Stimulated activated CD4-positive, alpha-beta T cell treated with anti-CD3 and anti-CD28 coated beads, Interleukin-4, amount 100 ng/mL, for 1 hour (primary cell): ENCODE measurements at regions not wholly inside any gene's neighbourhood (a gene's known extent, or its start where the extent isn't known, plus 50 kb on each side); places are given as distances from the start of the nearest gene placed in this dataset.
"Not testable (repeated sequence)": the region's sequence is repeated elsewhere in the genome, so short reads cannot be mapped to it uniquely, and the experiment has no call there.

Experiments
- DNase-seq: peaks from one replicate; pipeline ENCODE4 v3.0.0-alpha.2; 2020

GRCh38 chr15:22241451-22241850 is 161.1 kb downstream of the OR4M2 start:
- no peak for DNase-seq

GRCh38 chr15:22242311-22242710 is 162.0 kb downstream of the OR4M2 start:
- DNase-seq = not testable (repeated sequence)

DNA sequence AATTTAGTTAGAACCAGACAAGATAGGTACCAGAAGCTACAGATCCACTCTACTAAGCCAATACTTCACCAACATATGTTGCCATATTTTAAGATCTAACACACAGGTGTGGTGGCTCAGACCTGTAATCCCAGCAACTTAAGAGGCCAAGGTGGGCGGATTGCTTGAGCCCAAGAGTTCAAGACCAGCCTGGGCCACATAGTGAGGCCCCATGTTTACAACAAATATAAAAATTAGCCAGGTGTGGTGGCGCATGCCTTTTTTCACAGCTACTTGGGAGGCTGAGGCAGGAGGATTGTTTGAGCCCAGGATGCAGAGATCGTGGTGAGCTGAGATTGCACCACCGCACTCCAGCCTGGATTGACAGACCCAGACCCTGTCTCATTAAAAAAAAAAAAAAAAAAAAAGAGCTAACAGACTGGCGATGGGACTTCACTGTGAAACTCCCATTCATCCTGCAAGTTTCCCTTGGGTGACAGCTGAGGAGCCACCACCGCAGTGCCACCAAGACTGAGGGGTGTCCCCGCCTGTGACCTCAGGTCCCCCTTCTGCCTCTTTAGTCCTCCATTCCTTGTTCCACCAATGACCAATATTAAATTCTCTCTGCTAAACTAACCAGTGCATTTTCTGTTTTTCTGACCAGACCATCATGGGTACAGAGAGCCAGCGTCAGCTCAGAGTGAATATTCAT is 163.3 kb downstream of the OR4M2 start:
- DNase-seq = no peak

GRCh38 chr15:22249511-22249910 is 169.2 kb downstream of the OR4M2 start:
- DNase-seq = not testable (repeated sequence)

DNA sequence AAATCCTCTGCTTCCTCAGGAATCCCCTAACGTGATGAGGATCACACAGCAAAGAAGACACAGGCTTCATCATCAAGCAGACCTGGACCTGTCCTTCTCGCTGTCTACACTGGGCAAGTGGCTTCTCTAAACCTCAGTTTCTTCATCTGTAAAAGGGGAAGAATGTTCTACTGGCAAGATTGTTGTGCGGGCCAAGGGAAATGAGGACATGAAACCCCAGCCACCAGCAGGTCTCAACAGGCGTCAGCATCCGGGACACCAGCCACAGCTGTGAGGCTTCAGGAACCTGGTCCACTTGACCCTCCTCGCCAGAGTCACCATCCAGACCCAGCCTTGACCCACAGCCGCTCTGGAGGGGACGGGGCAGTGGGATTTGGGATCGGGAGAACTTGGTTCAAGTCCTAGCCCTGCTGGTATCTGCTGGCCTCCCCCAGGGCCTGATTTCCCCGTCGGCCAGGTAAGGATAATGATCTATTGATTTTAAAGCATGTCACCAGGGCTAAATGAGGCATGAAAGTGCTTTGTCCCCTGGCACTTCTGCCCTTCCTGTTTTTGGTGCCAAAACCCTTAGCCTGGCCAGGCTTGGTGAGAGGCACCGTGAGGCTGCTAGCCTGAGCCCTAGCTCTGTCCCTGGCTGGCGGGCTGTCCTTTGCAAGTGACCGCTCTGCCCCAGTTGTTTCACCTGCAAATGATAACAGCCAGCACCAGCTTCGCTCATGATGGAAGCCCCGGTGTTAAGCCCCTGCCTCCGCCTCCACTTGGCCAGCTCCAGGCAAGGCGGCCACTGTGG is 170.4 kb downstream of the OR4M2 start:
- not testable (repeated sequence) for DNase-seq

DNA sequence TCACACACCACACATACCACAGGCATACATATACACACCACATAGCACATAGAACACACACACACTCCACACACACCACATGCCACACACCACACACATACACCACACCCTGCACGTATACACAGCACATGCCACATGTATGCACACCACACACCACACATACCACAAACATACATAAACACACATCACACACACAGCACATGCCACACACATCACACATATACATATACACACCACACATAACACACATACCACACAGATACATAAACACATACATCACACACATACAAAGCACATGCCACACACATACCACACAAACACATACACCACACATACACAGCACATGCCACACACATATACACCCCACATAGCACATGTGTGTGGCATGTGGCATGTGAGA is 171.1 kb downstream of the OR4M2 start:
- DNase-seq = no peak

- not testable (repeated sequence) for DNase-seq
These were observed 171.7 kb downstream of the OR4M2 start for GRCh38 chr15:22252047-22252446.

DNA sequence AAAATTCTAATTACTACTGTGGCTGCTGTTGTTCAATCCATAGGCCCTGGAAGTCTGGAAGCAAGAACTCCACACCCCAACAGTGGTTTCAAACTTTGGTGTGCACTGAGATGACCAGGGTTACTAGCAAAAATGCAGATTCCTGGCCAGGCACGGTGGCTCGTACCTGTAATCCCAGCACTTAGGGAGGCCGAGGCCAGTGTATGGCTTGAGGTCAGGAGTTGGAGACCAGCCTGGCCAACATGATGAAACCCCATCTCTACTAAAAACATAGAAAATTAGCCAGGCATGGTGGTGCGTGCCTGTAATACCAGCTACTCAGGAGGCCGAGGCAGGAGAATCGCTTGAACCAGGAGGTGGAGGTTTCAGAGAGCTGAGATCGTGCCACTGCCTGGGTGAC is 172.2 kb downstream of the OR4M2 start:
- DNase-seq = not testable (repeated sequence)

GRCh38 chr15:22253002-22253675 is 172.8 kb downstream of the OR4M2 start:
- not testable (repeated sequence) for DNase-seq

GRCh38 chr15:22253676-22254408 is 173.5 kb downstream of the OR4M2 start:
- no peak for DNase-seq

- not testable (repeated sequence) for DNase-seq
These were observed 174.2 kb downstream of the OR4M2 start for GRCh38 chr15:22254409-22255045.

GRCh38 chr15:22255606-22256005 is 175.3 kb downstream of the OR4M2 start:
- DNase-seq = not testable (repeated sequence)

GRCh38 chr15:22256389-22257046 is 176.2 kb downstream of the OR4M2 start:
- DNase-seq = not testable (repeated sequence)

DNA sequence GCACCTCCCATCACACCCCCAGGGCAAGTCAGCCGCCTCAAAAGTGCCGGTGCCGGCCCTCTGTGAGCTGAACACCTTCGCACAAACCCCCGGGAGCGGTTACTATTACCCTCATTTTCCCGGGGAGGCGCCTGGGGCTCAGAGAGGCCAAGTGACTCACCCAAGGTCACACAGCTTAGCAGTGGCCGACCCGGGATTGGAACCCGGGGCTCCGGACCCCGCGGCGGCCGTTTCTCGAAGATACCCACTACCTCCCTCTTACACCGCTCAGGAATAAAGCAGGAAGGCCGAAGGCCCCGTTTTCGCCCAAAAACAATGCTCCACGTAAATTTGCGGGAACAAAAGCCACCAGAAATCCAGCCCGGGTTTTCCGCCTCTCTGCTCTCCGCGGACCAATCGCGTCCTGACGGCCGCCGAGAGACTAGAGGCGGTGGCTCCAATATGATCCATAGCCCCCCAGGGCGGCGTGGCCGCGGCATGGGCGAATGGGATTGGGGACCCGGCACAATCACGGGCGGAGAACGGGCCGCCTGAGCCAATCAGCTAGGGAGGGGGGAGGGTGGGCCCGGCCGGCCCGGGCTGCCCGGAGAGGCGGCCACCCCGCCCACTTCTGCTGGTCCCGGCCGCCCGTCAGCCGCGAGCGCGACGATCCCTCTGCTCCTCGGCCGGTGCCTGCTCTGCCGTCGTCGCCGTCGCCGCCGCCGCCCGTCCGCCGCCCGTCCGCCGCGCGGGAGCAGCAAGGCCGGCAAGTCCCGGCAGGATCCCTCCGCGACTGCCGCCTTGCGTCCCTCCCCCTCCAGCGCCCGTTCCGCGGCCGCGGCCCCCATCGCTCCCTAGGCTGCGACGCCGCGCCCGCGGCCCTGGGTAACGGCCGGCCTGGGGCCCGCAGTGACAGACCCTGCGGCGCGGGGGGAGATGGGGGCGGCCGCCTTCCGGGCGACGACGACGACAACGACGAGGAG is 177.0 kb downstream of the OR4M2 start:
- peak; percentile 30 for DNase-seq

DNA sequence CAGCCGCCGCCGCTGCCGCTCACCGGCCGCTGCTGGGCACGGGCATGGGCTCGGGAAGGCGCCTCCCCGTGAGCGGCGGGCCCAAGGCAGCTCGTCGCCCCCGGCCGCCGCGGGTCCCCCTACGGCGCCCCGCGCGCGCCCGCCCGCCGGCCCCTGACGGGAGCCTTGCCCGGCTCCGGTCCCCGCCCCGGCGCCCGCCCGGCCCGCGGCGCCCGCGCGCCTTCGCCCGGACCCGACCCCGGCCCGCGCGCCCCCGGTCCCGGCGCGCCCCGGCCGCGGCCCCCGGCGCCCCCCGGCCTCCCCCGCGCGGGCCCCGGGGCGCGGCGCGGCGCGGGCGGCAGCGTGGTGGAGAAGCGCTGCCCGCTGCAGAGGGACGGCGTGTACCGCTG is 177.7 kb downstream of the OR4M2 start:
- no peak for DNase-seq

- no peak for DNase-seq
These were observed 178.2 kb downstream of the OR4M2 start for GRCh38 chr15:22258398-22259150.

DNA sequence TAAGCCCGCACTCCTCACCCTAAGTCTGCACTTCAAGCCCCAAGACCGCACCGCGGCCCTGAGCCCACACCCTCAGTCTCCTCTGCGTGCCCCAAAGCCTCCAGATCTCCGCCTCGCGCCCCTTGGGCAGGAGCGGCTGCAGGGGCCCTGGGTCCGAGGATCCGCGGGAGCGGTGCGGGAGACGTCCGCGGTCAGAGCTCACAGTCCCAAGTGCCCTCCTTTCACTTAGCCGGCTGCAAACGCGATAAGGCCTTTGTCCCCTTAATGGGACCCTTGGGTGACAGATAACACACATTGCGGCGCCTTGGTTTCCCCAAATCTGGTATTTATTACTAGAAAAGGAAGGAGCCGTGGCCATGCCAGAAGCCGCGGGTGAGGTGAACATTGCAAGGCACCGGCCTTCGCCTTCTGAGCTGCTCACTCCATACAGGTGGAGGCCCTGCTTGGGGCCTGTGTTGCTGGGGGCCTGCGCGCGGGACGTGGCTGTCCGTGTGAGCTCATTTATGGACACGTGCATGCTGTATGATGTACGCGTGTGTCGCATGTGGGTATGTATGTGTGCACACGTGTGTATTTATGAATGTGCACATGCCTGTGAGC is 178.9 kb downstream of the OR4M2 start:
- not testable (repeated sequence) for DNase-seq

DNA sequence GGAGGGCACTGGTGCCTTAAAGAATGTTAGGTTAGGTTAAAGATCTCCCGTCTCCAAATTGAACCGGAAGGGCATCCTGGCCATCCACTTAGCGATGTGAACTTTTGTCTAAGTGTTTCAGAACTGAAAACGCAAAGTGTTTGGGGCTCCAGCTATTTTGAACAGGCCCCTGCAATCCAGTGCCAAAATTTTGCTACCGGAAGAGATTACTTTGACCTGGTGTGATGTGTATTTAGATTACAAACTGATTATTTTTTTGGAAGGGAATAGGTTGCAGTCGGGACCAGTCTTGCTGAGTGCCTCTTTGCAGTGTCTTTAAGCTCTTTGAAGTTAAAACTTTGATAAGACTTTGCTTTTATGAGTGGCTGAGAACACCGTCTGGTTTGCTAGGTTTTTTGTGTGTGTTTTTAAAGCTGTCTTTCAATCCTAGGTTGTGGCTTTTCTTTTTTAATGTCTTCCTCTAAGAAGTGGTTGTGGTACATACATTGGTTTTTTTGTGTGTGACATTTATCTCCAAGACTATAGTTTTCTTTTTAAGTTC is 179.6 kb downstream of the OR4M2 start:
- DNase-seq = no peak

GRCh38 chr15:22262613-22263020 is 182.3 kb downstream of the OR4M2 start:
- DNase-seq = peak; percentile 44
